Transverse colon (tissue), 4 donors: ENCODE measurements at regions not wholly inside any gene's neighbourhood (a gene's known extent, or its start where the extent isn't known, plus 50 kb on each side); places are given as distances from the start of the nearest gene placed in this dataset.

Experiments
- DNase-seq: peaks from one replicate; pipeline ENCODE4 v3.0.0-alpha.2; 2019
- H3K27ac ChIP-seq, 4 donors: fragments of 200-600 bp; sonication (generic); 2 replicates each; pipeline ENCODE4 v1.5.1; 2016 to 2018; ENCODE audit warnings: inconsistent platforms in 4 of 4
- H3K27me3 ChIP-seq: fragments of 200-600 bp; sonication (generic); 2 replicates; pipeline ENCODE4 v1.5.1; 2017; ENCODE audit warnings: inconsistent platforms
- H3K36me3 ChIP-seq, 4 donors: fragments of 200-600 bp; sonication (generic); 2 replicates each; pipeline ENCODE4 v1.5.1; 2017 to 2019; ENCODE audit warnings: inconsistent platforms in 4 of 4
- H3K4me1 ChIP-seq, 4 donors: fragments of 200-600 bp; sonication (generic); 2 replicates each; pipeline ENCODE4 v1.5.1; 2017 to 2020; ENCODE audit warnings: inconsistent platforms in 4 of 4
- H3K4me3 ChIP-seq, 4 donors: fragments of 200-600 bp; sonication (generic); 1 replicate in 1 of 4; 2 replicates in 3 of 4; pipeline versions ENCODE4 v1.5.1 to v1.6.1; 2017 to 2019; ENCODE audit warnings: inconsistent platforms in 4 of 4
- H3K9me3 ChIP-seq, 2 donors: fragments of 200-600 bp; sonication (generic); 2 replicates each; pipeline ENCODE4 v1.5.1; 2017 to 2019; ENCODE audit warnings: inconsistent platforms in 2 of 2
- CTCF ChIP-seq, 5 experiments: fragments of 200-600 bp in 3 of 5; fragments of 450-650 bp in 2 of 5; sonication (generic) in 3 of 5; IDR thresholded peaks; 1 replicate in 2 of 5; 2 replicates in 3 of 5; pipeline ENCODE4 v1.5.1; 2016 to 2017; ENCODE audit warnings: antibody characterized with exemption in 5 of 5, inconsistent platforms in 3 of 5, mild to moderate bottlenecking in 2 of 5, moderate library complexity in 1 of 5
- EP300 ChIP-seq: sonication (generic); formaldehyde crosslinking; IDR thresholded peaks from one replicate; pipeline ENCODE4 v1.6.1; 2017; ENCODE audit warnings: antibody characterized with exemption, low read depth
- POLR2A ChIP-seq: fragments of 450-650 bp; IDR thresholded peaks from one replicate; pipeline ENCODE4 v1.6.1; 2016; ENCODE audit warnings: antibody characterized with exemption, mild to moderate bottlenecking, moderate library complexity
- POLR2AphosphoS5 ChIP-seq, 3 donors: sonication (generic); formaldehyde crosslinking; IDR thresholded peaks; one replicate each; pipeline ENCODE4 v1.6.1; 2016; ENCODE audit warnings: antibody characterized with exemption in 3 of 3
- WGBS, 2 donors: methylation state at CpG; one replicate each; pipeline ENCODE4 v1.1.5; 2018; ENCODE audit warnings: low coverage in 1 of 2; 5-methylcytosine and 5-hydroxymethylcytosine counted together
- in situ Hi-C, 4 donors: fragments of 200-750 bp; cut with MboI; loops; one replicate each; pipeline versions ENCODE4 v1.15.0 to v1.15.1; 2017; ENCODE audit warnings: low sequenced_read_pairs in 3 of 4, low pct_ligation_motif_present in 1 of 4, low pct_unique_long_range_greater_than_20kb in 1 of 4
- intact Hi-C: fragments of 100-400 bp; cut with DNase I; formaldehyde crosslinking; loops from one replicate; pipeline ENCODE4 v1.15.1; 2023; ENCODE audit warnings: low total_unique reads

- TF ChIP-seq CTCF (IDR thresholded peaks at IDR 0.05) = peak in 1 of 5 experiments; percentile 15
- TF ChIP-seq POLR2A = no peak
- Histone ChIP-seq H3K4me1 (no peaks in the 10 kb centered on the region), H3K9me3 (no peaks in the 10 kb centered on the region), H3K27me3 (no peaks in the 10 kb centered on the region), H3K27ac (no peak overlapping the region), H3K36me3 (no peaks in the 10 kb centered on the region), H3K4me3 (no peak overlapping the region)
- in situ Hi-C loops (no loop called here), intact Hi-C loops (no loop called here)
- 49% methylated on average over 4 of the region's 4 CpGs; no CpG with 5 or more reads in 1 of the 2 donors for WGBS, 2 donors
- DNase-seq = no peak
These were observed 174.1 kb upstream of the MPHOSPH6 start for GRCh38 chr16:82344157-82344556.

- H3K4me1 ChIP-seq = no peaks in the 10 kb centered on the region
- TF ChIP-seq POLR2A (no peak), POLR2AphosphoS5 (IDR thresholded peaks at IDR 0.05) (no peak), CTCF (IDR thresholded peaks at IDR 0.05) (no peak), EP300 (no peak)
- 76 to 89% methylated on average over 4 of the region's 4 CpGs for WGBS, 2 donors
- DNase-seq = no peak
- H3K36me3 ChIP-seq = no peaks in the 10 kb centered on the region
- no peak overlapping the region for H3K4me3 ChIP-seq
- in situ Hi-C loops = no loop called here
- intact Hi-C loops = no loop called here
- no peaks in the 10 kb centered on the region for H3K9me3 ChIP-seq
- H3K27ac ChIP-seq = no peak overlapping the region
- H3K27me3 ChIP-seq = no peaks in the 10 kb centered on the region
These were observed 171.2 kb upstream of the MPHOSPH6 start for GRCh38 chr16:82341146-82341669.

GRCh38 chr16:82340531-82340930, 170.5 kb upstream of the MPHOSPH6 start:
- H3K4me1 ChIP-seq = no peaks in the 10 kb centered on the region
- no peak overlapping the region for H3K27ac ChIP-seq
- no peaks in the 10 kb centered on the region for H3K27me3 ChIP-seq
- 59 to 61% methylated on average over 4 of the region's 4 CpGs for WGBS, 2 donors
- no peak overlapping the region for H3K4me3 ChIP-seq
- no peak for DNase-seq
- intact Hi-C loops (no loop called here), in situ Hi-C loops (no loop called here)
- H3K36me3 ChIP-seq = no peaks in the 10 kb centered on the region
- TF ChIP-seq CTCF (IDR thresholded peaks at IDR 0.05) (no peak), POLR2A (no peak), POLR2AphosphoS5 (IDR thresholded peaks at IDR 0.05) (no peak), EP300 (no peak)
- H3K9me3 ChIP-seq = no peaks in the 10 kb centered on the region

- 71 to 75% methylated on average over 1 to 3 of the region's 3 CpGs for WGBS, 2 donors
- intact Hi-C loops = no loop called here
These were observed 167.3 kb upstream of the MPHOSPH6 start for GRCh38 chr16:82337355-82337754.

More at GRCh38 chr16:82337355-82337754, 167.3 kb upstream of the MPHOSPH6 start:
- Histone ChIP-seq H3K36me3 (no peaks in the 10 kb centered on the region), H3K27ac (no peak overlapping the region), H3K27me3 (no peaks in the 10 kb centered on the region), H3K4me3 (no peak overlapping the region), H3K4me1 (no peaks in the 10 kb centered on the region), H3K9me3 (no peaks in the 10 kb centered on the region)
- in situ Hi-C loops = no loop called here
- no peak for TF ChIP-seq EP300
- TF ChIP-seq CTCF (IDR thresholded peaks at IDR 0.05) = no peak
- TF ChIP-seq POLR2AphosphoS5 (IDR thresholded peaks at IDR 0.05) = no peak
- TF ChIP-seq POLR2A = no peak
- DNase-seq = no peak
